ENCODE measurements at regions not wholly inside any gene's neighbourhood (a gene's known extent, or its start where the extent isn't known, plus 50 kb on each side); places are given as distances from the start of the nearest gene placed in this dataset.

DNA sequence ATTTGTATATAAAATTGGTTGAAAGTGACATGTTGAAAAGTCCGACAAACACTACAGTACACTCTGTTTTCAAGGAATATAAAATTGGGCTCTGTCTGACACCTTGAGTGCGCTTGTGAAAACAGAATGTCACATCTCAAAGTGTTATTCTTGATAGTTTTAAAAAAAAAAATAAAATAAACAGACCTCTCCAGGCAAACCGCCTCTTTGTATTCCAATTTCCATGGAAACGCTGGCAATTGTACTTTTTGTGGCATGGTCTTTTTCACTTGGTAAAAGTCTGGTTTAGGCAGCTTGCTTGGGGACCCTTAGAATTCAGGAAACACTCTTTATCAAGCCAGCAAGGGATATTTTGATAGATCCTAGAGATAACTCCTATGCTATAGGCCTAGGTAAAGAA, 302.5 kb downstream of the RAB28 start:
- no peak for DNase-seq (ENCODE audit: low read depth)

DNA sequence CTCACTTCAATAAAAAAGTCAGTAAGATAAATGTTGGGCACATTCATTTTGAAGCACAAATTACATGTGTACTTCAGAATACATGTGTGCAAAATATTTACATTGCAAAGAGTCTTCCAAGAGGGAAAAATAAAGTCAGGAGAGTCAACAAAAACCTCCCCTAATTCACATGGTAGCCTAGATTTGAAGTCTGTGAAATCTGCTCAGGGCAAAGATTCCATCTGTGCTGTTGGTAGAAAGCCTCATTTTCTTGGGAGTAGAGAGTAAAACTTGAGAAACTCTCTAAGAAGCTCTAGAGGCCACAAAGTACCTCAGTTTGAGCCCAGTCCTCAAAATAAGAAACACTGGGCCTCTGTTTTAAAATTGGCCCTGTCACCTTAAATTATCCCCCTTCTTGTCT, 303.4 kb downstream of the RAB28 start:
- no peak for DNase-seq (ENCODE audit: low read depth)

DNA sequence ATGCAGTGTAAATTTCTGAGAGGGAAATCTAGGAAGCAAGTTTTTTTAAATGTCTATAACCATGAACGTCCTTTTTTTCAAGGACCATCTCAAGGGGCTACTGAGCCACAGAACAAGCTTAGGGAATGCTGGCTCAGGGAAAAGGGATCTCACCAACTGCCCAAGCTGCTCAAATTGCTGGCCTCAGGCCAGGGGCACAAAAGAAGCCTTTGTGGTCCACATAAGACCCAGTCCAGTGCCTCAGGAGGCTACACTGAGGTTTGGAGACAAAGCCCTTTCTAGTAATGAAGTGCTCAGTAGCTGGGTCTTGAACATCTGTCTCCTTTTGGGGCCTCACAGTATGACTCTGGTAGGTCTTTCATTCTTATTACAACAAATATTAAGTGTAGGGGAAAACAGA, 305.5 kb downstream of the RAB28 start:
- DNase-seq (ENCODE audit: low read depth), result no peak

DNA sequence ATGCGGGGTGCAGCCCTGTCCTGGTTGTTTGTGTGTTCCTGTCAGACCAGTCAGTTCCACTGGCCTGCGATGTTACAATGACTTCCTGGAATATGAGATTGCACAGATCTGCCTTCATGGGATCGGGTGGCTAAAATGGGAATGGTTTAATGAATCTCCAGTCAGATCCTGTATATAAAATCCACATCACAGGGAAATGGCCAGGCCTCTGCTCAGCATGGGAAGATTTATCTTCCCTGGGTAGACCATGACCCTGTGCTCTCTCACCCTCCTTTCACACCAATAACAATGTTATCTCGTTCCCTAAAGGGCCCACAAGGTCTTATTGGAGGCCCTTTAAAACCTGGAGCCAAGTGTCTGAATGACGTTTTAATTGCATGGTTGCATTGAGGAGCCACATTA, 307.4 kb downstream of the RAB28 start:
- no peak for DNase-seq (ENCODE audit: low read depth)

DNA sequence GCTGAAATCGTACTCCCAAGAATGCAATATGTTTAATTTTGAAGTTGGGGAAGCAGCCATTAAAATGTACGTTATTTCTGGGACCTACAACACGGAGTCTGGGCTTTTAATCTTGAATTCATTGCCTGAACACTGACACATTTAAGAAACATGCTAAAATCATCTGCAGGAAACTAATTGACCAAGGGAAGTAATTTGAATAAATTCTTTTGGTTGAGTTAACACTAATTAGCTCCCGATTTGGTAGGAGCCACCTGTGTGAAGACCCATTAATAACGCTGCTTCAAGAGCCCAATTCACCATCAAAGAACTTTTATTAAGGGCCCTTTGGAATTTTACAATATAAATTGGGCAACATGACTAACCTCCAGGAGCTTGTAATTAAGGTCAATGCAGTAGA, 309.2 kb downstream of the RAB28 start:
- no peak for DNase-seq (ENCODE audit: low read depth)

DNA sequence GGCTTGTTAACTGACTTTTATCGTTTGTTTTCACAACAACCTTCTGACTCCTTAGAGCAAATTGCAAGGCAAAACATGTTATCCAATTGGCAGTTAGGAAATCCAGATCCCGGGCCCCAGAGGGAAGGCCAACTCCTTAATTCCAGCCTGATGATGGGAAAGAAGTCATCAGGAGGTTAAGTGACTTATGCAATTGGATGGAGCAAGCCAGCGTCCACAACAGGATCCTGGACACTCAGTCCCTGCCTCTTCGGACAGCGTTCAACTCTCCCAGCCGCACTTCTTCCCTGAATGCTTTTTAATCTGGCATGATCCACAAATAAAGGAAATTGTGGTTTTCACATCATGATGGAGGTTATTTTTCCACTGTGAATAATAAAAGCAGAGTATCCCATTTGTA, 310.1 kb downstream of the RAB28 start:
- no peak for DNase-seq (ENCODE audit: low read depth)

DNA sequence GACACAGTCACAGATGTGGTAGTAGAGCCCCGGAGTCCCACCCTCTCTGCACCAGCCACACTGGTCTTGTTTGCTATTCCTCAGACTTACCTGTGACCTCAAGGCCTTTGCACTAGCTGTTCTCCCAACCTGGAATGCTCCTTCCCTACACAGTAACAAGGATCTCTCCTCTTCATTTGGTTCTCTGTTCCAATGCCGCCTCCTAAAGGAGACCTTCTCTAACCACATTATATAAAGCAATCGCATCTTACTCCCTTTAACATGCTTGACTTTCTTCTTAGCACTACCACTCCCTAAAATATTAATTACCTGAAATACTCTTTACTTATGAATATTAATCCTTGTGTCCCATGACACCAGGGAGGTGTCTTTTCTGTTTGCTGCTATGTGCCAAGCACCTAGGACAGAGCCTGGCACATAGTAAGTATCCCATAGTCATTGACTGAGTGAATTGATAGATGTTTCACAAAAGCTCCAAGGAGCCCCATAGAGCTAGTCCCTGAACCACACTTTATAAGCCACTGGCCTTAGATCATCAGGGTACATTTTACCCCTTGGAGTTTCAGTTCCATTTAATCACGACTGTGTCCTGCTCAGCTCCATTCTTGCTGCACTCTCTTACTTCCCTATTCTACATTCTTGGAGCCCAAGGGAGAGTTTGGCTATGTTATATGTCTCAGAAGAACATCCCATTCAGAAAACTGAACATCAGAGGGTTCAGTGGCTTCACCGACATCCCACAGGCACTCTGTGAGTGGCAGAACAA, 312.7 kb downstream of the RAB28 start:
- no peak for DNase-seq (ENCODE audit: low read depth)

DNA sequence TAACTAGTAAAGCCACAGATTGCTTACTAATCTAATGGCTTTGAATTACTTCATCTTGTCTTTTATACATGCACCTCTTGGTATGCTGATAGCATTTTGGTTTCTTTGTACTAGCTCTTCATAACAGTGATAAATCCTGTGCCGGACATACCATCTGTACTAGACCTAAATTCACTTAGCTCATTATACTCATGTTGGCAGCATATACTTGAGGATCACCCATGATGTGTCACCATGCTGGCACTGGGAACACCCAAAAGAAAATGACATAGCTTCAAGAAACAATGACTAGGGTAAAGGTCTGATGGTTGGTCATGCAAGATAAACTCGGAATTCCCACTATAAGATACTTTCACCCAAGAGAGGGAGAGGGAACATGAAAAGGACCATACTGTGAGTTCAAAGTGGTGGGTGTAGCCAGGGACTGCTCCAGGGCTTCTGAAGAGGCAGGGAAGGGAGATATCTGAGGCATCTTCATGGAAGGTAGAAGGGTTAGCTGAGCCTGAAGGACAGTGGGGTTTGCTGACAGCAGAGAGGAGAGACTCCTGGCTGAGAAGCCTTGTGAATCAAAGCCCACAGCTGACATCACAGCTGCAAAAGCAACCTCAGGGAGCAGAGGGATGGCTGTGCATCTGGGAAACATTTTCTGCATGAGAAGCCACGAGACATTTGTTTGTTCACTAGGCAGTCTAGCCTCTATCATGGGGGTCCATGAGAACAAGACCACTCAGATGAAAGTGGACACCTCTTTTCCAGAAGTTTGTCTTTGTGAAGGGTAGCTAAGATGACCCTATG, 314.2 kb downstream of the RAB28 start:
- DNase-seq (ENCODE audit: low read depth), result no peak

DNA sequence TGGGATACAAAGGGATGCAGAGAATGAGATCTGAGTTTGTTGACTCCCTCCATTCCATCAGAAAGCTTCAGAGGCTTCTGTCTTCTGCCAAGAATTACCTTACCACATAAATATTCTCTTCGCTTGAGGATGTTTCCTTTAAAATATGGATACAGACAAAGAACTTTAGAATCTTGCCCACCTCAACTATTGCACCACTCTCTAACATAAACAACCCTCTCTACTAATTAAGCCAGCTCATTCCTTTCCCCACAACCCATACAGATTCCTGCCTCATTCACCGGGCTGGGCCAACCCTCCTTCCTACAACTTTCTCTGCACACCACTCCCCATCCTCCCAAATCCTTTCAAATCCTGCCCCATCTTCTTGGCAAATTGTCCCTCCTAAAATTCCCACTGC, 315.8 kb downstream of the RAB28 start:
- DNase-seq (ENCODE audit: low read depth), result no peak

DNA sequence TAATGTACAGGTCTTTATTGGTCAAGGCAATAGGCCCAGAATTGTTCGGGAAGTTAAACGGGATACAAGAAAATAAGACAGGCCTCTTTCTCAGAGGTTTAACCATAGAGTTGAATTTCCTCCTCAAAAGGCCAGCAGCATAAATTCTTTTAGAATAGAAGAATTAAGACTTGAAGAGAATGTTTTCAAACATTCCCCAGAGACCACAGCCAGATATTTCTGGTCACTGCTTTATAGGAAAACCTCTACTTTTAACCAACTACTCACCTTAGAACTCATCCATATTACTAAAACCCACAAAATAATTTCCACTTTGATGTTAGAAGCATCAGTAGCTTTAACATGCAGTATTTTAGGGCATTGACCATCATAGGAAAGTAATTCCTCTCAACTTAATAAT, 317.9 kb downstream of the RAB28 start:
- no peak for DNase-seq (ENCODE audit: low read depth)

DNA sequence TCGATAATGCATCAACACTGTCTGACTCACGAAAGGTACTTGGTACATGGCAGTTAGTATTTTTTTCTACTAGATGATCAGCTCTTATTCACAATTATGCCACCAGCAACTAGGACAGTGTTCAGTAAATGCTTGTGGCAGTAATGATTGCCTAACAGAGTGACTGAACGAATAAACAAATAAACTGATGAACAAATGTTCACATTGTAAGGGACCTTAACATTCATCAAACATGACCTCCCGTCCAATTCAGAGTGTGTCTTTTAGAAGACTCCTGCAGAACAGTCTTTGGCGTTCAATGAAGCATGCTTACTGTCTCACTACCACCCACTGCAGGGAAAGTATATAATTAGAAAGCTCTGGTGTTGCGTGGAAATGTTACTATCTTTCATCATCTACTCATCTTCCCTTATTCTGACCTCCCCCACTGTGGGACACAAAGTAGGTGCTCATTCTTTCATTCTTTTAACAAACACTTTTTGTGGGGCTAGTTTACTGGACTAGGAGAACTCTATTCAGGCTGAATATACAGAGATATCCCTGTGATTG, 319.3 kb downstream of the RAB28 start:
- no peak for DNase-seq (ENCODE audit: low read depth)

DNA sequence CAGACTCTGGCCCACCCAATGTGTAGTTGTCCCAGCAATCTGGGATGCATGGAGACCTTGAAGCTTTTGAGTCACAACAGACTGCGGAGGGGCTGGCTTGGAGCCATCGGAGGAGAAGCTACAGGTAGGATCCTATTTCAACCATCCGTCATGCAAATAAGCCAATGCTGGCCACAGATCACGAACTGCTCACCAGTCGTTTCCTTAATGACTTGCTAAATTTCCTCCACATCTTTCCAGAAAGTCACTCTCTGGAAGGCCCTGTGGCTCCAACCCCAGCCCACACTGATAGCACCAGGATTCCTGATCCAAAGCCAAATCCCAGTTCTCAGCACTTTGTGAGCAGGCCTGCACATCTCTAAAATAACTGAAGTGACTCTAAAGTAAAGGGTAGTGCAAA, 321.3 kb downstream of the RAB28 start:
- DNase-seq (ENCODE audit: low read depth), result no peak

DNA sequence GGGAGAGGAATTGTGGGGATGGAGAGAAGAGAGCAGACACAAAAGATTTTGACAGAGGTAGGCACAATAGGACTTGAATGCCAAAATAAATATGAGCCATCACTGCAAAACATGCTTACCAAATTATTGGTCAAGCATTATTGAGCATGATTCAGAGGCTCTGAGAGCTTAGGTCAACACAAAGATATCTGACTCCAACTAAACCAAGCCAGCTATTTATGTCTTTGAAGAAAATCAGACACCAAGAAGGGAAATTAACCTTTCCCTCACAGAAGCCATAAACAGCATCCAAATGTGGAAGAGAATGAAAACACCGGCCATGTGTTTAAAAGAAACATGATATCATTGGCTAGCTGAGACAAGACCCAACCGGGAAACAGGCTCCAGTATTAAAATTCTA, 323.2 kb downstream of the RAB28 start:
- no peak for DNase-seq (ENCODE audit: low read depth)

DNA sequence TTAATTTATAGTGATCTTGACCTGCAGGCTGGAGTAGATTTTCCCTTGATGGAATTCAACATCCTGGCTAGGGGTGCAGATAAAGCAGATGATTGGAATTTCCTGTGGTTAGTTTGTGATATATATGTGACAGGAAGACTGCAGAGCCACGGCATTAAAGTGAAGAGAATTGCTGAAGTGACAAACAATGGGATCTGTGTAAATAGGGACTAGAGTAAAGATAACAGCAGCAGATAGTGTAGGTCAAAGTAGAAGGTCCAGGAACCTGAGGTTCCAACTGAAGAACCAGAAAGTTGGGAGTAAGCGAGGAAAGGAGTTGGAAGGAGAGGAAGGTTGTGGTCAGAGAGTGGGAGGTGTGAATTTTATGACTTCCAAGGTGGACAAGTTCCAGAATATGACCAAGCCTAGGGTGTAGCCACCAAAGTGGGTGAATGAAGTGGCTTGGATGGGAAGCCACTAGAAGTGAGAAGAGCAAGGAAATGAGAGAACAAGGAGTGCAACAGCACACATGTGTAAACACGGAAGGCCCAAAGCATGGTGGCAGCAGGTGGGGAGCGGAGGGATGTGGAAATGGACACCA, 325.0 kb downstream of the RAB28 start:
- no peak for DNase-seq (ENCODE audit: low read depth)

DNA sequence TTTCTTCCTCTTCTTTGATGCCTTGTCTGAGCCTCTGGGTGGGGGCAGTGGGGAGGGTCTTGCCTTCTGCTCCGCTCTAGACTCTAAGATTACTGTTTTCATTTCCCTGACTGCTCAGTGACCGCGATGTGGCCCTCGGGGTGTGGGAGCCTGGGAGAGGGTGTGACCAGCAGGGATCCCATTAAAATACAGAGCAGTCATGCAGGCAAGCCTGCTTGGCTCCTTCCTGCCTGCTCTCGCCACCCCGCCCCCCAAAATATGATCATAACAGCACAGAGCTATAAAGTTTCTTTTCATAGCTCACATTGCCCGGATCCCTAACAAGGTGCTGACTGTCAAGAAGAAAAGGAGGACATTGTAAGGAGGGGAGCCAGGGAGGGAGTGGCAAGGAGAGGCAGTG, 332.9 kb downstream of the RAB28 start:
- no peak for DNase-seq (ENCODE audit: low read depth)

DNA sequence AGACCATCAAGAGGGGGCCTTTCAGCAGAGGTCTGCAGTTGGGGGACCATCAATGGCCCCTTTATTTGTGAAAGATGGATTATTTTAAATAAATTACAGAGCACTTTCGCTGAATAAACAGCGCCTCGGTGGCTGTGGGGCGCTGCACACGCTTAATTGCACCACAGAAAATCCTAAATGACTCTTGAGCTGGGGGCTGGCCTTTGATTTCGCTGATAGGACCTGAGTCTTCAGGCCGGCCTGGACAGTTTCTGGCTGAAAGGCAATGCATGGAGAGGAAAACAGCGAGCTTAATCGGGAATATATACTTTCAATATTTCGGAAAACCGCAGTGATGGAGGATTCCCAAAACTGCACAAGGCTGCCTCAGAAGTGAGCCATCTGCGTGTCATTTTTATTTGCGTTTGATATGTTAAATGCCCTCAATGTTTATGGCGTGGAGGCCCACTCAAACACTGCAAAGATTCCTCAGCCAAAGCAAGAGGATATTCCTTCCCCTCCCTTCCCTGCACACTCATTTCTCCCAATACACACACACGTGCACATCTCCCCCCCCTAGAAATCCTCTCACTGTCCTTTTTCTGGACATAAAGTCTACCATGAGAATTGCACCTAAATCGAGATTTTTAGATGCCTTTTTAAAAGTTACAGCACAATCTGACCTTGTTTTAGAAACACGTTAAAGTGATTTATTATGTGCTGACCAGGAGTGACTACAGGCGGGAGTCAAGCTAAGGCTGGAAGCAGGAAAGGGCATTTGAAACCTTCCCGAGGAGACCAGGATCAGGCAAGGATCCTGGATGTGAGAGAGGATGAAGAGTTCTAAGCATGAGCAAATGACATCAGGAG, 340.7 kb downstream of the RAB28 start:
- no peak for DNase-seq (ENCODE audit: low read depth)

DNA sequence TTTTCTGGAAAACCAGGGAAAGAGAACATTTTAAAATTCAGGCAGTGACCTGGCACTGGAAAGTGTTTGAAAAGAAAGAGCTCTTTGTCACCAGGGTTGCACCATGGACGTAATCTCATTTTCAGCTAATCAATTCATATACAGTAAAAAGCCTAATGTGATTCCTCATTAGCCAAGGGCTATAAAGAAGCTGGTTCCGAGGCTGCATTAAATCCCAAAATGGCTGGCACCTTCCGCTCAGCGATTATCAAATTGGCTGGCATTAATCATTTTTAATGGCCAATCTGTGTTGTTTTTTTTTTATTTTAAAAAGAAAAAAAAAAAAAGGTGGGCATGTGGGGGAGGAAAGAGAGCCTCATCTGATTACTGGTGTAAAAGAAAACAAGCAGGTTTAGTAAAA, 341.4 kb downstream of the RAB28 start:
- no peak for DNase-seq (ENCODE audit: low read depth)

DNA sequence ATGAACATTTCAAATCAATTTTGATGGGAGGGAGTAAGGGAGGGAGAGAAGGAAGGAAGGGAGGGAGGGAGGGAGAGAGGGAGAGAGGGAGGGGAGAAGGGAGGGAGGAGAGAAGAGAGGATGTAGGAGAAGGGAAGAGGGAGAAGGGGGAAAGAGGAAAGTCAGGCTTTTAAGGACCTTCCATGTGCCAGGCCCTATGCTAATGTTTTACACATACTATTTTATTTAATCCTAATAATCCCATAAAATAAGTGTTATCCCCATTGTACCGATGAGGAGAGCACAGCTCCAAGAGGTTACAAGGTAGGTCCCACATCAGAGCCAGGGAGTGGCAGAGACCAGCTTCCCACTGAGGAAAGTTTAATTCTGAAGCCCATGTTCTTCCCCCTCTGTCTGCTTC, 341.9 kb downstream of the RAB28 start:
- DNase-seq (ENCODE audit: low read depth), result no peak

DNA sequence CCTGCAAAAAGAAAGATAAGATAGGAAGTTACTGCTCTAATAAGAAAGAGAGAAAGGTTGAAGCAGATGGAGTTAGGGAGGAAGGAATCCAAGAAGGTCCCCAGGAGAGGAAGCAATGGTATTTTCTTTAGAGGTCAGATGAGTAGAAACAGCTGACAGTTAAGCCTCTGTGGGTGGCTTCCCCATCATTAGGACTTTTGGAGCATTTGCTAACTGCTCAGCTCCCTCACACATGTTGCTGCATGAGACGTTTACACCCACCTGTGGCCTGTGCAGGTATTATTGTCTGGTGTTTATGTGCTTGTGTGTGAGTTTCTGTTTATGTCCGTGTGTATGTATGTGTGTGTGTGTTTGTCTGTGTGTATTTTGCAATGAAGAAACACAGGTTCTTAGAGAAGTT, 346.8 kb downstream of the RAB28 start:
- no peak for DNase-seq (ENCODE audit: low read depth)

DNA sequence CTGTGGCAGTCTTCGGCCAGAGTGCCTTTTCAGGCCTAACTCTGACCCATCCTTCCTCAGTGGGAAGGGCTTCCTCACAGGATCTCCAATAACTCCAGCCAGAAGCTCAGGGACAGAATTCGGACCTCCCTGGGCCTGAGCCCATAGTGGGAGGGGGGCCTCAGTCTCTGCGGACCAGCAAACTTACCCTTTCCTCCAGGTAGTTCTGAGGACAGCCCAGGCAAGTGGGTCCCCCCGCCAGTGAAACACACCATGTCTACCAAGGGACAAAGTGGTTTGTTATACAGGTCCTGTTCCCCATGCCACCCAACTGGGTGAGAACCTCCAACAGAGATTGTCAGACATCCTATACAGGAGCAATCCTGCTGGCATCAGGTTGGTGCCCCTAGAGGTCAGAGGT, 350.4 kb downstream of the RAB28 start:
- DNase-seq (ENCODE audit: low read depth), result no peak

DNA sequence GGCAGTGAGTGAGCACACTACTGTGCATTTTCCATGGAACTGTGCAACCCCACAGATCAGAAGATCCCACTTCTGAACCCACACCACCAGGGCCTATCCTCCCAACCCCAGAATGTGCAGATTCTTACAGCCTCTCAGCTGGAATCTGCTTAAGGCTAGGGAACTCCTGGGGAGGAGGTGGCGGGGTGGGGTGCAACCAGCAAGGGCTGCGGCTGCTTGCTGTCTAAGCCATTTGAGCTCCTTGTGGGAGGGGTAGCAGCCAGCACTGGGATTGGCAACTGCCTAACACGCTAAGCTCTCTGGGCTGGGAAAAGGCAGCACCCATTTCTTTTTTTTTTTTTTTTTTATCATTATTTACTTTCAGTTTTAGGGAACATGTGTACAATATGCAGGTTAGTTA, 353.3 kb downstream of the RAB28 start:
- no peak for DNase-seq (ENCODE audit: low read depth)

DNA sequence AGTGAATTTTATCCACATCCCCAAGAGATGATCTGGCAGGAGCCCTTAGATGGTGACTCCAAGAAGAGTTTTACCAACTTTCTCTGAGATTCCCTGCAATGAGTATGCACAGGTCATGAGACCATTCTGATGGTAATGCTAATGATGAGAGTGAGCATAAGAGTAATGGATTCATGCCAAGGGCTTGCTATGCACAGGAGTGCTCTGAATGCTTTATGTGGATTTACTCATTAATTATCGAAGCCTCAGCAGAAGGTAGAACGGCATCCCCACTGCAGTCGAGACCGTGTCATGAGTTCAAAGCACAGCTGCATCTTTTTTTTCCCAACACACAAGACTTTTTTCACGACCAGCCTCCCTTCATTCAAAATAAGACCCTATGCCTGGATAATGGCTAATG, 355.0 kb downstream of the RAB28 start:
- no peak for DNase-seq (ENCODE audit: low read depth)
